Erythroblast (primary cell): ENCODE measurements at regions not wholly inside any gene's neighbourhood (a gene's known extent, or its start where the extent isn't known, plus 50 kb on each side); places are given as distances from the start of the nearest gene placed in this dataset.

Experiments used
- GATA1 ChIP-seq: IDR thresholded peaks from 2 replicates; pipeline ENCODE4 v1.6.1; 2011; ENCODE audit warnings: low read depth, mild to moderate bottlenecking, control low read depth, low read length, moderate library complexity
- POLR2A ChIP-seq: IDR thresholded peaks from 2 replicates; pipeline ENCODE4 v1.6.1; 2011; ENCODE audit warnings: mild to moderate bottlenecking, low read length

GRCh38 chr1:58060559-58061170 is 485.9 kb downstream of the OMA1 start:
- TF ChIP-seq POLR2A (no peak), GATA1 (no peak)
